AG04449 (cell line): ENCODE measurements at regions not wholly inside any gene's neighbourhood (a gene's known extent, or its start where the extent isn't known, plus 50 kb on each side); places are given as distances from the start of the nearest gene placed in this dataset.
A peak's percentile ranks its signal among the peaks of the same experiment; 100 is the strongest.

Experiments
- CTCF ChIA-PET: fragments of 350-600 bp; formaldehyde crosslinking; extraction: SDS; loops from one replicate; lab custom pipeline; 2021; ENCODE audit warnings: antibody characterized with exemption; lab: Yijun Ruan, JAX
- POLR2A ChIA-PET: fragments of 400-600, 350-600 bp; formaldehyde crosslinking; extraction: SDS; loops from one replicate; lab custom pipeline; 2020; ENCODE audit warnings: antibody characterized with exemption, inconsistent platforms; lab: Yijun Ruan, JAX
- DNase-seq: peaks from one replicate; pipeline ENCODE4 v3.0.0-alpha.2; 2010; ENCODE audit warnings: low read depth, low spot score
- H3K4me3 ChIP-seq: 2 replicates; pipeline ENCODE4 v1.5.1; 2011; ENCODE audit warnings: low read depth, mild to moderate bottlenecking, control low read depth, low read length
- CTCF ChIP-seq: IDR thresholded peaks from one replicate; pipeline ENCODE4 v1.5.1; 2011; ENCODE audit warnings: mild to moderate bottlenecking, moderate library complexity, low read length, control low read depth, inconsistent platforms; ENCODE audit not compliant: insufficient read depth; ENCODE audit errors: missing control alignments

- H3K4me3 ChIP-seq: no peak overlapping the region
- no peak for TF ChIP-seq CTCF
- no peak for DNase-seq
- POLR2A ChIA-PET: no interaction called here
- CTCF ChIA-PET: no interaction called here
Measured at GRCh38 chr2:65598264-65598663, 165.9 kb upstream of the SPRED2 start.

GRCh38 chr2:65595630-65596029 lies 163.2 kb upstream of the SPRED2 start:
- peak; percentile 17 for DNase-seq
- ChIA-PET POLR2A (no interaction called here), CTCF (no interaction called here)
- no peak overlapping the region for H3K4me3 ChIP-seq
- no peak for TF ChIP-seq CTCF

GRCh38 chr2:65594150-65594549 lies 161.8 kb upstream of the SPRED2 start:
- no peak for TF ChIP-seq CTCF
- POLR2A ChIA-PET: no interaction called here

GRCh38 chr2:65589667-65590066 lies 157.3 kb upstream of the SPRED2 start:
- CTCF ChIA-PET: no interaction called here

More at GRCh38 chr2:65594150-65594549, 161.8 kb upstream of the SPRED2 start:
- no peak for DNase-seq
- no peak overlapping the region for H3K4me3 ChIP-seq
- CTCF ChIA-PET: no interaction called here

GRCh38 chr2:65587779-65588178 lies 155.4 kb upstream of the SPRED2 start:
- H3K4me3 ChIP-seq: no peak overlapping the region
- POLR2A ChIA-PET: no interaction called here
- no peak for DNase-seq
- CTCF ChIA-PET: no interaction called here
- no peak for TF ChIP-seq CTCF

More at GRCh38 chr2:65589667-65590066, 157.3 kb upstream of the SPRED2 start:
- no peak for TF ChIP-seq CTCF
- no peak overlapping the region for H3K4me3 ChIP-seq
- POLR2A ChIA-PET: no interaction called here
- no peak for DNase-seq

- DNase-seq: no peak
- ChIA-PET POLR2A (no interaction called here), CTCF (no interaction called here)
- no peak overlapping the region for H3K4me3 ChIP-seq
- TF ChIP-seq CTCF: no peak
Measured at GRCh38 chr2:65586516-65586915, 154.1 kb upstream of the SPRED2 start.
